H54 (cell line): ENCODE measurements at regions not wholly inside any gene's neighbourhood (a gene's known extent, or its start where the extent isn't known, plus 50 kb on each side); places are given as distances from the start of the nearest gene placed in this dataset.

ENCODE experiments used
- DNase-seq: peaks from one replicate; pipeline ENCODE4 v3.0.0; 2011; ENCODE audit warnings: low spot score, mixed read lengths; ENCODE audit not compliant: insufficient read length
- FAIRE-seq: peaks from 3 replicates; lab custom pipeline; 2011; peaks lifted over from hg19 to GRCh38; lab: Jason Lieb, UNC
- POLR2A ChIP-seq: IDR thresholded peaks from 2 replicates; pipeline ENCODE4 v1.6.1; 2011; ENCODE audit warnings: low read depth, mild to moderate bottlenecking, low read length

GRCh38 chr5:52577546-52577945, 210.2 kb upstream of the ITGA1 start:
- TF ChIP-seq POLR2A = no peak
- FAIRE-seq (no peak), DNase-seq (no peak)

- TF ChIP-seq POLR2A = no peak
- DNase-seq = no peak
- FAIRE-seq = no peak
These were observed 208.3 kb upstream of the ITGA1 start for GRCh38 chr5:52579391-52579790.

- DNase-seq (peak; percentile 7), FAIRE-seq (peak; percentile 84)
- no peak for TF ChIP-seq POLR2A
These were observed 206.8 kb upstream of the ITGA1 start for GRCh38 chr5:52580921-52581320.

GRCh38 chr5:52582313-52582712, 205.4 kb upstream of the ITGA1 start:
- no peak for TF ChIP-seq POLR2A
- DNase-seq = no peak
- no peak for FAIRE-seq

- FAIRE-seq (no peak), DNase-seq (no peak)
- TF ChIP-seq POLR2A = no peak
These were observed 200.6 kb upstream of the ITGA1 start for GRCh38 chr5:52587131-52587530.

- no peak for TF ChIP-seq POLR2A
- FAIRE-seq = no peak
These were observed 190.1 kb upstream of the ITGA1 start for GRCh38 chr5:52597625-52598024.

GRCh38 chr5:52598968-52599367, 188.7 kb upstream of the ITGA1 start:
- no peak for FAIRE-seq

More at GRCh38 chr5:52597625-52598024, 190.1 kb upstream of the ITGA1 start:
- DNase-seq = no peak

GRCh38 chr5:52603778-52604554, 183.8 kb upstream of the ITGA1 start:
- DNase-seq (no peak), FAIRE-seq (no peak)
- no peak for TF ChIP-seq POLR2A

More at GRCh38 chr5:52598968-52599367, 188.7 kb upstream of the ITGA1 start:
- no peak for TF ChIP-seq POLR2A
- no peak for DNase-seq

- DNase-seq = no peak
- no peak for FAIRE-seq
- no peak for TF ChIP-seq POLR2A
These were observed 182.1 kb upstream of the ITGA1 start for GRCh38 chr5:52605317-52606313.

GRCh38 chr5:52607227-52607824, 180.4 kb upstream of the ITGA1 start:
- FAIRE-seq (no peak), DNase-seq (no peak)
- no peak for TF ChIP-seq POLR2A

GRCh38 chr5:52620315-52620714, 167.4 kb upstream of the ITGA1 start:
- no peak for TF ChIP-seq POLR2A
- FAIRE-seq (no peak), DNase-seq (no peak)

- DNase-seq = no peak
- no peak for FAIRE-seq
- no peak for TF ChIP-seq POLR2A
These were observed 164.4 kb upstream of the ITGA1 start for GRCh38 chr5:52623291-52623690.

GRCh38 chr5:52624291-52624690, 163.4 kb upstream of the ITGA1 start:
- TF ChIP-seq POLR2A = no peak
- no peak for FAIRE-seq
- DNase-seq = no peak

GRCh38 chr5:52626312-52626711, 161.4 kb upstream of the ITGA1 start:
- TF ChIP-seq POLR2A = no peak
- FAIRE-seq (no peak), DNase-seq (no peak)
